GM12891 (cell line): ENCODE measurements at regions not wholly inside any gene's neighbourhood (a gene's known extent, or its start where the extent isn't known, plus 50 kb on each side); places are given as distances from the start of the nearest gene placed in this dataset.

Experiments
- PAX5 ChIP-seq: IDR thresholded peaks from 2 replicates; pipeline ENCODE4 v1.6.1; 2011; ENCODE audit warnings: low read length, moderate library complexity, mild to moderate bottlenecking; ENCODE audit not compliant: insufficient read depth, severe bottlenecking
- POLR2A ChIP-seq: IDR thresholded peaks from 2 replicates; pipeline ENCODE4 v1.6.1; 2011; ENCODE audit warnings: low read depth, low read length, control low read depth
- POLR2AphosphoS5 ChIP-seq: IDR thresholded peaks from 2 replicates; pipeline ENCODE4 v1.6.1; 2011; ENCODE audit warnings: low read depth, low read length, control low read depth
- TAF1 ChIP-seq: IDR thresholded peaks from 2 replicates; pipeline ENCODE4 v1.6.1; 2011; ENCODE audit warnings: low read depth, low read length, control low read depth

- TF ChIP-seq POLR2AphosphoS5 (no peak), TAF1 (no peak), POLR2A (no peak), PAX5 (no peak)
Measured at GRCh38 chr2:122009561-122009960, 254.1 kb downstream of the TSN start.
